ENCODE measurements at regions not wholly inside any gene's neighbourhood (a gene's known extent, or its start where the extent isn't known, plus 50 kb on each side); places are given as distances from the start of the nearest gene placed in this dataset.

- DNase-seq: no peak
These were observed 153.9 kb upstream of the ERBB4 start for GRCh38 chr2:212692466-212692865.

DNA sequence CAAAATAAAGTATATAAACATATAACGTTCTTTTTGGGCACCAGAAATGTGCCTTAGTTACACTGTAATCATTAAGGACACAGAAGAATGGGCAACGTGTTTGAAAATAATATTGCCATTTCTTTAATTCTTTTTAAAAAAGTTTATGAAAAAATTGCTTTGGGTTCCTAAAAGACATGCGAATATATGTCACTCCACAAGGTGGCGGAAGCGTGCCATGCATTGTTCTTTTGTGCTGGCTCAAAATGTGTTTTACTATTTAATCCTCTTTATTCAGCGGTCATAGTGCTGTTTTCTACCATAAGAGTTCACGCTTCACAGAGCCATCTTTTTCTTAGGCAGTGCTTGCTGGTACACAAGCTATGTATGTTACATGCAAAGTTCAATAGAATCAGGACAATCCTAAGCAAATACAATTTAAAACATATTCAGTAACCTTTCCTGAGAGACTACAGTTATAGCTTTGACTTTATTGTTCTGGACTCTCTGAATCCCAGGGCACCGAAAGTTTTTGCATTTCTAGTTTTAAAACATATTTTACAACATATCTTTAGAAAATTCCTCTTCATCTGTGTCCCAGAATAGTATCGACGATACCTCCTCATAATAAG lies 147.8 kb upstream of the ERBB4 start:
- DNase-seq: peak; percentile 8

GRCh38 chr2:212683346-212684097 lies 144.9 kb upstream of the ERBB4 start:
- DNase-seq: no peak

DNA sequence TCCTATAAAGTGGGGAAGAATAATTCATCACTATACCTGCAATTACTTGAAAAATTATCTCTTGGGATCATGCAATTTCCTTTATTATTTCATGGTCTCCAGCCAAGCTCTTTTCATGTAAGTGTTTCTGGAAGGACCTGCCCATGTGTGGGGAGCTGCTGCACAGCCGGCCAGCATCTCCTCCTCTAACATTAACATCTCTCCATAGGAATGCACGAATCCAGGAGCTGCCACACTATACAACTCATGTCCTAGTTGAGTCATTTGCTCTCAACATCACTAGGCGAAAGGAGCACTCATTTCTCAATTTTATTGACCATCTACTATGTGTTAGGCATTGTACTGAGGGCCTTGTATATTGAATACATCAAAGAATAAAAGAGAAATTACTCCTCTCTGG lies 144.3 kb upstream of the ERBB4 start:
- no peak for DNase-seq

DNA sequence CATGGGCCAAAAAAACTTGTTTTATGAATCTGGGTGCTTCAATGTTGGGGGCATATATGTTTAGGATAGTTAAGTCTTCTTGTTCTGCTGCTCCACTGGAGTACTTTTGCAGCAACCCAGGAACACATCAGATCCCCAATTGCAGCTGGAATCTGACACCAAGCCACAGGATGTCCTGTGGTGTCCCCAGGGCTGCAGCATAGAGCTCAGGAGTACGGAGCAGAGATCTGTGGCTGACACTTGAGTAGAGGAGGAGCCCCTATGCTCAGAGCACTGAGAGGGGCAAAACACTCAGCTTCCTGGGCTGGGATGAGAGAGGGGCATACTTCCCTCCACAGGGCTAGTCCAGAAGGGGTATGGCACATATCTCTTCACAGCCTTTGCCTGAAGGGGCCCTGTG lies 138.9 kb upstream of the ERBB4 start:
- DNase-seq: no peak

- no peak for DNase-seq
These were observed 133.6 kb upstream of the ERBB4 start for GRCh38 chr2:212672186-212672585.

DNA sequence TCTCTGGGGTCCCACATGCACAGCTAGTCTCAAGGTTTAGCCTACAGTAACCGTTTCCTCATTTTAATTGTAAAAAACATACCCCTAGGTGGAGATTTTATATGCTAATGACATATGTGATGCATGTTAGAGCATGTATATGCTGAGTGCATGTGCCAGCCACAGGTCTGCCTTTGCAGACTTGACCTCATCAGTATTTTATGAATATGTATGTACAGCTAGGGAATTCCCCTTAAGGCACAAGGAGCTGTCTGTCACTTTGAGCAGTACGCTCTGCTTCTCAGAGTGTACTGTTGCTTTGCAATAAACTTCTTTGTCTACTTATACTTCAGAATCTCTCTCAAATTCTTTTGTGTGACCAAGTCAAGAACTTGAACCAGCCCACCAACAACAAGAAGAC lies 131.2 kb upstream of the ERBB4 start:
- DNase-seq: no peak

GRCh38 chr2:212667751-212668316 lies 129.2 kb upstream of the ERBB4 start:
- no peak for DNase-seq

GRCh38 chr2:212665948-212666347 lies 127.3 kb upstream of the ERBB4 start:
- no peak for DNase-seq

- no peak for DNase-seq
These were observed 120.8 kb upstream of the ERBB4 start for GRCh38 chr2:212659441-212659840.

DNA sequence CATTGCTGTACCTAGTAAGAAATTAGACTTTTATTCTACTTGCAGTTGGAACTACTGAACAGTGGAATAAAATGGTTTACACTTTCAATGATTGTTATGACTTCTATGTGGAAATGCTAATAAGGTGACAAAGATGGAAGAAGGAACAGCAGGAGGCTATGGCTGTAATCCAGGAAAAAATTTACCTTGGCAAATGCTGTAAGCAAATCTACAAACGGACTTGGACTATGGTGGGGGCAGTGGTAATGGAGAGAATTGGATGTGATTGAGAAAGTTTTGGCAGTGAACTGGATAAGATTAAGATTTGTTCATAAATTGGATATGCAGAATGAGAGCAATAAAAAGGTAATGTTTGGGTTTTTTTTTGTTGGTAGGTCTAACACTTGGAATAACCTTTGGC lies 111.0 kb upstream of the ERBB4 start:
- no peak for DNase-seq

DNA sequence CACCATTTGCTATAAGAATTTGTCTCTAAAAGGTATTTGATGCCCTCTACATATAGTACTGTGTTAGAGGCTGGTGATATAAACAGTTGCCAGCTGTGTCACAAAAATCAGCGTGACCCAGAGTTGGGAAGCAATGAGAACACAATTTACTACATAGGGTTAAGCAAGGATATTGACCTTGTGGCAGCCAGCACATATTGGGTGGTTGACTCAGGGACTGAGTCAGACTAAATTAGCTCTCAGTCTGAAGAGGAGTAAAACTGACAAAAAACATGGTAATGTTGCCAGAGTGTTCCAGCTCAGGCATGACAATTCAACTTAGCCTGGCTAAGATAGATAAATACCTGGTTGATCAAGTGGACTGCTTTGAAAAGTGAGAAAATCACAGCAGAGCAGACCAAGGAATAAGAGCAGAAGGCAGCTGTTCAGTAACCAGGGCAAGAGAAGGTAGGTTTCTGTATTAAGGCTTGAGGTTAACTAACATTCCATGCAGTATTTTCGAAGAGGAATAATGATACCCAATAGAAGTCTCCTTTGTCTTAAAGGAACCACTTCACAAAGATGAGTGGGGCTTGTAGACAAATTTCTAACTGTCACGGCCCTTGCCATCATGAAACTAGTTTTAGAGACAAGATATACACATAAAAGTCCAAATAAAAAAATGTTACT lies 108.2 kb upstream of the ERBB4 start:
- no peak for DNase-seq

GRCh38 chr2:212644195-212644837 lies 105.7 kb upstream of the ERBB4 start:
- DNase-seq: no peak

DNA sequence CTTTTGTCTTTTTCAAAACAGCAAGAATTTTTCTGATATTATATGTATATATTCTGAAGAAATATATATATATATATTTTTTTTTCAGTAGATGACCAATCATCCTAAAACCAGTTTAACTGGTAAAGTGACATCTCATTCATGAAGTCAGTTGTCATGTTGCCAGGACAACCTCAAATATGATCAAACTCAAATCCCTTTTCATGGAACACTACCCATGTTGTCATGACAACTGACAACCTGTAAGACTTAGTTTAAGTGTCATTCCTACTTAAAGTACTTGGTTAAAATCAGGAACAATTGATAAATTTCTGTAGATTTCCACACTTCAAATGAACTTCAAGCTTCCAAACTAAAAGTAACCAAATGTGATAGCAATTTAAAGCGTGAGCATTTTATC lies 101.8 kb upstream of the ERBB4 start:
- no peak for DNase-seq

DNA sequence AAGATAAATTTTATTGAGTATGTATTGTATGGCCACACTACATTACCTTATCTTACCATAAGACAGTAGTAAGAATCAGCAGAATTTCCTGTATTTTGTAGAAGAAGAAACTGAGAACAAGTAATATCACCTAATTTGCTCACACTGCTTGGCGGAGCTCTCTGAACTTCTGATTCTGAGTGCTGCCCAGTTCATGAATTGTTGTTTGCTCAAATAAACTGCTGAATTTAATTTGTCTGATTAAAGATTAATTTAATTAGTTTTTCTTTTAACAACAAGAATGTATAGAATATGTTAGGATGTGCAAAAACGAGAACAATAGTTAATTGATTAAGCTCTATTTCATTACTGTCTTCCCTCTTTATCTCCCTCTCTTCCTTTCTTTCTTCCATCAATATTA lies 100.1 kb upstream of the ERBB4 start:
- DNase-seq: no peak

DNA sequence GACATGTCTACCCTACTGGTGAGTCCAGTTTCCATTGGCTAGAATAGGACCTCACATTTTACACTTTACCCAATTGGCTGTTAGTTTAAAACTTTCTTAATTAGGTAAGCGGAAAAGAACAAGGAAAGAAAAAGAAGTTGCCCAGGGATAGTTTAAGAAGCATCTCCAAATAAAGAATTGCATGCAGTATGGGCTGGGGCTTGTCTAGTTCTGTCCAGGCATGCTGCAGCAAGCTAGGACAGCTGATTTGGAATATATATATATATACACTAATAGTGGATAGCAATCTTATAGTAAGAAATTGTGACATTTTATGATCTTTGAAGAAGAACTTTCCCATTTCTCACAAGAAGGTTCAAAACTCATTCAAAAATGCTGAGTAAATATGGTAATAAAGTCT lies 90.0 kb upstream of the ERBB4 start:
- DNase-seq: no peak

DNA sequence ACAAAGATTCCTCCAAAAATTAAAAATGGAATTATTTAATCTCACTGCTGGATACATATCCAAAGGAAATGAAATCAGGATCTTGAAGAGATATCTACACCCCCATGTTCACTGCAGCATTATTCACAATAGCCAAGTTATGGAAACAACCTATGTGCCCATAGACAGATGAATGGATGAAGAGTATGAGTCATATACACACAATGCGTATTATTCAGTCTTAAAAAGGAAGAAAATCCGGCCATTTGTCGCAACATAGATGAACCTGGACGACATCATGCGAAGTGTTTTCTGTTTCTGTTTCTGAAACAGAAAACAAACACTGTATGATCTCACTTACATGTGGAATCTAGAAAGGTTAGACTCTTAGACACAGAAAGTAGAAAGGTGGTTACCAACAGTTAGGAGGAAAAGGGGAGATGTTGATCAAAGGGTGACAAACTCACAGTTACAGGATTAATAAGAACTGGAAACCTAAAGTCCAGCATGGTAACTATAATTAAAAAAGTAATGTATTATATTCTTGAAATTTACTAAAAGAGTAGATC lies 87.8 kb upstream of the ERBB4 start:
- DNase-seq: no peak

DNA sequence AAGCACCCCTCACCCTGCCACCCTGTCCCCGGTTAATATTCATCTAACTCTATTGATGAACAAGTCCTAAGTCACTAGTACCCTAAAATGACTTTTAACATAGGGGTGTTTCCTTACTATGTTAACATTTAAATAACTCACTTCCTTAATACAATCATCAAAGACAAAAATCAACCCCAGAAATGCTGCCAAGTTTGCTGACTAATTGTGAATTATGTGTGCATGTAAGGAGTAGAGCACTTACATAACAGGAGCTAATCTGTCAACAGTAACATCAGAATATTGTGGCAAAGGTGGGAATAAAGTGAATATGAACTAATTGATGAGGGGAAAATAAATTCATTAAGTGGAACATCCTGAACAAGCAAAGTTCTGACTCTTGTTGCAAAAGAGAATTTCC lies 81.4 kb upstream of the ERBB4 start:
- no peak for DNase-seq

DNA sequence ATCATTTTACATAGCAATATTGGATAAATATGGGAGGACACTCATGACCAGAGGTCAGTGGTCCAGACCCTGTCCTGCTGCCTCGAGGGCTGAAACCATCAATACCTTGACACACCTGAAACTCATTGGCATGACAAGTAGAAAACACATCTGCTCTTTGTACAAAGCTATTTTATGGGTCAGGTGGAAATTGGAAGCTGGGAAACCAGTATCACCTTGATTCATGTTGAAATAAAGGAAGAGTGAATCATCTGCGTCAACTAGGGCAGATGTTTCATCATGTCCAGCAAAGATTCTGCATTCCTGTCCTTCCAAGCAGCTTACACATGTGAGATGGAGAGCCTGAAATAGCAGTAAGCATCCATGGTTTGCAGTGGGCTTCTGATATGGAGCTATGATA lies 80.0 kb upstream of the ERBB4 start:
- no peak for DNase-seq

DNA sequence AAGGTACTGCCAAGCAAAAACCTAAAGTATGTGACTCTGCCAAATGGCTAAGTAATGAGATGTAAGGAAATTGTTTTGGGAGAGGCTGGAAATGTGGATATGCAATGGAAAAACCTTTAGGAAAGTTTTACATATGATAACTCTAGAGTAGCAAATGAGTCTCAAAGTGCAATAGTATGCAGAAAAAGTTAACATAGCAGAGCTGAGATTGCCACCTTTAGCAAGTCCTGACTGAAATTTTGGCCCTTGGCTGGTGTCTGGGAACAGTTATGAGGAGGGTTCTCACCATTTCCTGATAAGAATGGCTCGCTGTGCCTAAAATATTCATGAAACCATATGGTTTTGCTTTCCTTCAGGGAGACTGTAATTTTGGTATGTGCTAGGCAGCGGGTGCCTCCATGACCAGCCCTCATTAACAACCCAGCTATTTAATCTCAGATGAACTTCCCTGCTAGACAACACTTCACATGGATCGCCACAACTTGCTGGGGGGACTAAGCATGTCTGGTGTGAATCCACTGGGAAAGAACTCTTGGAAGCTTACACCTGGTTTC lies 72.3 kb upstream of the ERBB4 start:
- no peak for DNase-seq

GRCh38 chr2:212609479-212609878 lies 70.9 kb upstream of the ERBB4 start:
- no peak for DNase-seq

- no peak for DNase-seq
These were observed 68.5 kb upstream of the ERBB4 start for GRCh38 chr2:212607080-212607479.
